SK-N-SH treated with all-trans-retinoic acid at 6 μM for 48 hours (cell line): ENCODE measurements at regions not wholly inside any gene's neighbourhood (a gene's known extent, or its start where the extent isn't known, plus 50 kb on each side); places are given as distances from the start of the nearest gene placed in this dataset.

Source experiments
- ARNTL ChIP-seq: fragments of 450-650 bp; formaldehyde crosslinking; IDR thresholded peaks from 2 replicates; pipeline ENCODE4 v1.5.0; 2020; ENCODE audit warnings: low read depth, mild to moderate bottlenecking, moderate library complexity, borderline replicate concordance
- BACH2 ChIP-seq: fragments of 250-450 bp; sonication (Bioruptor Pico); IDR thresholded peaks from 2 replicates; pipeline ENCODE4 v1.9.0; 2021; ENCODE audit warnings: mild to moderate bottlenecking, borderline replicate concordance
- CREB5 ChIP-seq: fragments of 250-450 bp; sonication (Bioruptor Pico); IDR thresholded peaks from 2 replicates; pipeline ENCODE4 v1.5.1; 2020; ENCODE audit warnings: low read depth, mild to moderate bottlenecking, moderate library complexity
- PATZ1 ChIP-seq: fragments of 250-450 bp; sonication (Bioruptor Pico); IDR thresholded peaks from 2 replicates; pipeline ENCODE4 v1.8.0; 2020; ENCODE audit warnings: mild to moderate bottlenecking, moderate library complexity, borderline replicate concordance
- POU6F1 ChIP-seq: fragments of 250-450 bp; sonication (Bioruptor Pico); IDR thresholded peaks from 2 replicates; pipeline ENCODE4 v1.8.0; 2021; ENCODE audit warnings: low read depth, mild to moderate bottlenecking, moderate library complexity, borderline replicate concordance
- RARB ChIP-seq: fragments of 250-450 bp; sonication (Bioruptor Pico); IDR thresholded peaks from 2 replicates; pipeline ENCODE4 v1.8.0; 2021; ENCODE audit warnings: mild to moderate bottlenecking, moderate library complexity
- SNAI2 ChIP-seq: fragments of 250-450 bp; sonication (Bioruptor Pico); IDR thresholded peaks from 2 replicates; pipeline ENCODE4 v1.5.0; 2020; ENCODE audit warnings: mild to moderate bottlenecking, moderate library complexity
- ZC3H10 ChIP-seq: fragments of 250-450 bp; sonication (Bioruptor Pico); IDR thresholded peaks from 2 replicates; pipeline ENCODE4 v1.5.1; 2021; ENCODE audit warnings: mild to moderate bottlenecking, moderate library complexity
- ZFP3 ChIP-seq: fragments of 250-450 bp; sonication (Bioruptor Pico); IDR thresholded peaks from 2 replicates; pipeline ENCODE4 v1.5.0; 2020; ENCODE audit warnings: mild to moderate bottlenecking, moderate library complexity
- ZFP30 ChIP-seq: fragments of 450-650 bp; formaldehyde crosslinking; IDR thresholded peaks from 2 replicates; pipeline ENCODE4 v1.5.0; 2022; ENCODE audit warnings: mild to moderate bottlenecking, moderate library complexity

GRCh38 chr12:100068305-100068704 lies 74.4 kb downstream of the BLTP3B start:
- TF ChIP-seq RARB (CRISPR knock-in tag) (no peak), ZFP3 (no peak), ARNTL (CRISPR knock-in tag) (no peak), ZC3H10 (no peak), ZFP30 (CRISPR knock-in tag) (no peak), PATZ1 (no peak), CREB5 (no peak), BACH2 (CRISPR knock-in tag) (no peak), SNAI2 (CRISPR knock-in tag) (no peak), POU6F1 (CRISPR knock-in tag) (no peak)
